ENCODE measurements at regions not wholly inside any gene's neighbourhood (a gene's known extent, or its start where the extent isn't known, plus 50 kb on each side); places are given as distances from the start of the nearest gene placed in this dataset.

- TF ChIP-seq YY1 (IDR thresholded peaks at IDR 0.05; ENCODE audit: low read depth) (no peak), RFX5 (IDR thresholded peaks at IDR 0.05; ENCODE audit: low read length) (no peak), CTCF (IDR thresholded peaks at IDR 0.05) (no peak), ELF1 (IDR thresholded peaks at IDR 0.05) (no peak), EP300 (IDR thresholded peaks at IDR 0.05; ENCODE audit: borderline replicate concordance in 1 of 2, low read depth in 1 of 2, low read length in 1 of 2) (no peak), GATA2 (CRISPR knock-in tag; IDR thresholded peaks at IDR 0.05) (no peak), REST (IDR thresholded peaks at IDR 0.05; ENCODE audit: low read depth, low read length) (no peak), TEAD4 (IDR thresholded peaks at IDR 0.05; ENCODE audit: borderline replicate concordance, insufficient read depth) (no peak)
These were observed 1087.0 kb downstream of the BCL11B start for GRCh38 chr14:98185036-98185435.

All from SK-N-SH (cell line).